ENCODE measurements at regions not wholly inside any gene's neighbourhood (a gene's known extent, or its start where the extent isn't known, plus 50 kb on each side); places are given as distances from the start of the nearest gene placed in this dataset.

DNA sequence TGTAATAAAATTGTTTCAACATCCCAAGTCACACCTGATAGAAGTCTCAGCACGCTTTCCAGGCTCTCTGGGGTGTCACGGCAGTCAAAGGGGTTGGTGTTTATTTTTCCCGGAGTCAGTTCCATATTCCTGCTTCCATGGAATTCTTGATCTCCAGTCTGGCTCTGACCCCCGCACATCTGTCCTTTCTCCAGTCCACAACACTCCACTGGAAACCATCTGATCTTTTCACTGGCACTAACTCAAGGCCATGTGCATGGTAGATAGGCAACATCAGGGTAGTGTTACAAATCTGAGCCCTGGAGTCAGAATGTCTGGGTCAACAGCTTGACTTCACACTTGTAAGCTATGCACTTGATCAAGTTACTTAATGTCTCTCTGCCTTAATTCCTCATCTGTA, 176.2 kb downstream of the WDR11 start:
- TF ChIP-seq CTCF (IDR thresholded peaks at IDR 0.05; ENCODE audit: poor library complexity, severe bottlenecking) (no peak), EP300 (conservative IDR thresholded peaks at IDR 0.05; ENCODE audit: poor library complexity, severe bottlenecking) (no peak), EZH2 (IDR thresholded peaks at IDR 0.05; ENCODE audit: borderline replicate concordance, insufficient read depth, low read length, poor library complexity, severe bottlenecking) (no peak), RAD21 (conservative IDR thresholded peaks at IDR 0.05) (no peak), TAF1 (IDR thresholded peaks at IDR 0.05; ENCODE audit: low read depth) (no peak), MXI1 (conservative IDR thresholded peaks at IDR 0.05; ENCODE audit: poor library complexity, severe bottlenecking) (no peak), POLR2AphosphoS5 (IDR thresholded peaks at IDR 0.05) (no peak)
